BLaER1 (cell line): ENCODE measurements at regions not wholly inside any gene's neighbourhood (a gene's known extent, or its start where the extent isn't known, plus 50 kb on each side); places are given as distances from the start of the nearest gene placed in this dataset.

Experiments used
- H3K27ac ChIP-seq: shearing (Covaris generic); formaldehyde crosslinking; 2 replicates; pipeline ENCODE4 v1.8.1; 2022
- H3K27me3 ChIP-seq: shearing (Covaris generic); formaldehyde crosslinking; 2 replicates; pipeline ENCODE4 v1.8.1; 2022
- H3K36me3 ChIP-seq: shearing (Covaris generic); formaldehyde crosslinking; 2 replicates; pipeline ENCODE4 v1.8.1; 2022
- H3K4me1 ChIP-seq: shearing (Covaris generic); formaldehyde crosslinking; 2 replicates; pipeline ENCODE4 v1.8.1; 2022
- H3K4me2 ChIP-seq: shearing (Covaris generic); formaldehyde crosslinking; 2 replicates; pipeline ENCODE4 v1.8.1; 2022
- H3K4me3 ChIP-seq: shearing (Covaris generic); formaldehyde crosslinking; 2 replicates; pipeline ENCODE4 v1.8.1; 2022
- H3K9ac ChIP-seq: shearing (Covaris generic); formaldehyde crosslinking; 2 replicates; pipeline ENCODE4 v1.8.1; 2022
- H3K9me3 ChIP-seq: shearing (Covaris generic); formaldehyde crosslinking; 2 replicates; pipeline ENCODE4 v1.8.1; 2022
- H4K20me1 ChIP-seq: shearing (Covaris generic); formaldehyde crosslinking; 2 replicates; pipeline ENCODE4 v1.8.1; 2022
- Cebpa-rat ChIP-seq: shearing (Covaris generic); IDR thresholded peaks from 2 replicates; pipeline ENCODE4 v1.8.1; 2022

- no peaks in the 10 kb centered on the region for H3K36me3 ChIP-seq
- H4K20me1 ChIP-seq: no peaks in the 10 kb centered on the region
- H3K4me1 ChIP-seq: no peaks in the 10 kb centered on the region
- H3K9me3 ChIP-seq: no peaks in the 10 kb centered on the region
- no peak overlapping the region for H3K27ac ChIP-seq
- H3K9ac ChIP-seq: no peak overlapping the region
- no peak overlapping the region for H3K4me3 ChIP-seq
- no peak for TF ChIP-seq Cebpa-rat
- H3K4me2 ChIP-seq: no peak overlapping the region
- no peaks in the 10 kb centered on the region for H3K27me3 ChIP-seq
These were observed 435.4 kb upstream of the MDFIC2 start for GRCh38 chr3:70747847-70748246.

- H3K4me1 ChIP-seq: no peaks in the 10 kb centered on the region
- H3K27ac ChIP-seq: no peak overlapping the region
- no peak for TF ChIP-seq Cebpa-rat
- H3K9ac ChIP-seq: no peak overlapping the region
- H3K36me3 ChIP-seq: no peaks in the 10 kb centered on the region
- no peaks in the 10 kb centered on the region for H4K20me1 ChIP-seq
- no peaks in the 10 kb centered on the region for H3K27me3 ChIP-seq
- no peaks in the 10 kb centered on the region for H3K9me3 ChIP-seq
- H3K4me2 ChIP-seq: no peak overlapping the region
- H3K4me3 ChIP-seq: no peak overlapping the region
These were observed 432.1 kb upstream of the MDFIC2 start for GRCh38 chr3:70744536-70744935.

GRCh38 chr3:70743754-70744153 is 431.3 kb upstream of the MDFIC2 start:
- TF ChIP-seq Cebpa-rat: no peak
- Histone ChIP-seq H3K27me3 (no peaks in the 10 kb centered on the region), H3K27ac (no peak overlapping the region), H3K4me1 (no peaks in the 10 kb centered on the region), H3K9ac (no peak overlapping the region), H3K9me3 (no peaks in the 10 kb centered on the region), H3K4me2 (no peak overlapping the region), H3K4me3 (no peak overlapping the region), H4K20me1 (no peaks in the 10 kb centered on the region), H3K36me3 (no peaks in the 10 kb centered on the region)

- Histone ChIP-seq H3K27ac (no peak overlapping the region), H3K36me3 (no peaks in the 10 kb centered on the region), H3K27me3 (no peaks in the 10 kb centered on the region), H3K9me3 (no peaks in the 10 kb centered on the region), H3K4me3 (no peak overlapping the region), H4K20me1 (no peaks in the 10 kb centered on the region), H3K4me2 (no peak overlapping the region), H3K4me1 (no peaks in the 10 kb centered on the region), H3K9ac (no peak overlapping the region)
- TF ChIP-seq Cebpa-rat: no peak
These were observed 429.6 kb upstream of the MDFIC2 start for GRCh38 chr3:70742081-70742480.

GRCh38 chr3:70740872-70741271 is 428.4 kb upstream of the MDFIC2 start:
- H4K20me1 ChIP-seq: no peaks in the 10 kb centered on the region
- H3K4me2 ChIP-seq: no peak overlapping the region
- H3K4me3 ChIP-seq: no peak overlapping the region
- no peaks in the 10 kb centered on the region for H3K4me1 ChIP-seq
- no peak overlapping the region for H3K27ac ChIP-seq
- no peaks in the 10 kb centered on the region for H3K27me3 ChIP-seq
- H3K36me3 ChIP-seq: no peaks in the 10 kb centered on the region
- TF ChIP-seq Cebpa-rat: no peak
- H3K9ac ChIP-seq: no peak overlapping the region
- H3K9me3 ChIP-seq: no peaks in the 10 kb centered on the region

GRCh38 chr3:70740071-70740470 is 427.6 kb upstream of the MDFIC2 start:
- no peak overlapping the region for H3K4me2 ChIP-seq
- H3K4me3 ChIP-seq: no peak overlapping the region
- no peaks in the 10 kb centered on the region for H4K20me1 ChIP-seq
- TF ChIP-seq Cebpa-rat: no peak
- no peak overlapping the region for H3K27ac ChIP-seq
- H3K9me3 ChIP-seq: no peaks in the 10 kb centered on the region
- no peaks in the 10 kb centered on the region for H3K27me3 ChIP-seq
- no peaks in the 10 kb centered on the region for H3K4me1 ChIP-seq
- H3K36me3 ChIP-seq: no peaks in the 10 kb centered on the region
- no peak overlapping the region for H3K9ac ChIP-seq

- Histone ChIP-seq H3K4me2 (no peak overlapping the region), H3K36me3 (no peaks in the 10 kb centered on the region), H3K9me3 (no peaks in the 10 kb centered on the region), H3K4me3 (no peak overlapping the region), H3K27me3 (no peaks in the 10 kb centered on the region), H4K20me1 (no peaks in the 10 kb centered on the region), H3K27ac (no peak overlapping the region), H3K9ac (no peak overlapping the region), H3K4me1 (no peaks in the 10 kb centered on the region)
- TF ChIP-seq Cebpa-rat: no peak
These were observed 425.8 kb upstream of the MDFIC2 start for GRCh38 chr3:70738291-70738681.

GRCh38 chr3:70737666-70738290 is 425.3 kb upstream of the MDFIC2 start:
- Histone ChIP-seq H3K4me1 (no peaks in the 10 kb centered on the region), H3K27ac (no peak overlapping the region), H3K4me3 (no peak overlapping the region), H3K27me3 (no peaks in the 10 kb centered on the region), H3K9ac (no peak overlapping the region), H3K4me2 (no peak overlapping the region), H3K36me3 (no peaks in the 10 kb centered on the region), H4K20me1 (no peaks in the 10 kb centered on the region), H3K9me3 (no peaks in the 10 kb centered on the region)
- TF ChIP-seq Cebpa-rat: no peak

- no peaks in the 10 kb centered on the region for H4K20me1 ChIP-seq
- no peaks in the 10 kb centered on the region for H3K36me3 ChIP-seq
- H3K27me3 ChIP-seq: no peaks in the 10 kb centered on the region
- no peak overlapping the region for H3K27ac ChIP-seq
- no peaks in the 10 kb centered on the region for H3K9me3 ChIP-seq
- H3K4me2 ChIP-seq: no peak overlapping the region
- TF ChIP-seq Cebpa-rat: no peak
- no peak overlapping the region for H3K4me3 ChIP-seq
- H3K4me1 ChIP-seq: no peaks in the 10 kb centered on the region
- no peak overlapping the region for H3K9ac ChIP-seq
These were observed 423.6 kb upstream of the MDFIC2 start for GRCh38 chr3:70736009-70736408.

- Histone ChIP-seq H3K27me3 (no peaks in the 10 kb centered on the region), H3K27ac (no peak overlapping the region), H3K9ac (no peak overlapping the region), H3K4me1 (no peaks in the 10 kb centered on the region), H3K4me2 (no peak overlapping the region), H3K4me3 (no peak overlapping the region), H3K36me3 (no peaks in the 10 kb centered on the region), H4K20me1 (no peaks in the 10 kb centered on the region), H3K9me3 (no peaks in the 10 kb centered on the region)
- TF ChIP-seq Cebpa-rat: no peak
These were observed 422.3 kb upstream of the MDFIC2 start for GRCh38 chr3:70734756-70735155.

GRCh38 chr3:70731046-70731445 is 418.6 kb upstream of the MDFIC2 start:
- no peak overlapping the region for H3K4me2 ChIP-seq
- H3K4me1 ChIP-seq: no peaks in the 10 kb centered on the region
- no peak for TF ChIP-seq Cebpa-rat
- no peak overlapping the region for H3K9ac ChIP-seq
- no peaks in the 10 kb centered on the region for H4K20me1 ChIP-seq
- no peak overlapping the region for H3K4me3 ChIP-seq
- H3K27me3 ChIP-seq: no peaks in the 10 kb centered on the region
- no peaks in the 10 kb centered on the region for H3K9me3 ChIP-seq
- H3K27ac ChIP-seq: no peak overlapping the region
- H3K36me3 ChIP-seq: no peaks in the 10 kb centered on the region
